22Rv1 (cell line): ENCODE measurements at regions not wholly inside any gene's neighbourhood (a gene's known extent, or its start where the extent isn't known, plus 50 kb on each side); places are given as distances from the start of the nearest gene placed in this dataset.

ENCODE experiments used
- ZFX ChIP-seq: fragments of 450-650 bp; IDR thresholded peaks from 2 replicates; pipeline ENCODE4 v1.6.1; 2017; ENCODE audit warnings: antibody characterized with exemption, borderline replicate concordance
- TF ChIP-seq, protein P1 (sequence below): fragments of 450-650 bp; IDR thresholded peaks from 2 replicates; pipeline ENCODE4 v1.5.1; 2017; ENCODE audit warnings: mild to moderate bottlenecking

DNA sequence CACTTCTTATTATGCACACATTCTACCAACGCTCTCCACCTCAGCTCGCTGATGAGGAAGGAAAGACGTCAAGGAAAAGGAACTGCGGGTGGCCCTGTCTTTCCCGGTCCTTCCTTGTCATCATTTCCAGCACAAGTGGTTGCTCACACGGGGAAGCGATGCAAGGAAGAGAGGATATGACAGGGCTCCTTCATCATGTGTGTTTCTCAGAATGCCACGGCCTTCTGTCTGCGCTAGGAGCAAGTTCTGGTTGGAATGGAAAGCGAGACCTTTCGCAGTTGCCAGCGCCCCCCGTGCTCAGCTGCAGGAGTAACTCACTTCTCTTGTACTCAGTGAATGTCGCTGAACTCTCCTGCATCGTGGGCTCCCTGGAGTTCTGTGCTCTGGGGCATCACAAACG, 191.8 kb upstream of the GLI2 start:
- TF ChIP-seq, protein P1, sequence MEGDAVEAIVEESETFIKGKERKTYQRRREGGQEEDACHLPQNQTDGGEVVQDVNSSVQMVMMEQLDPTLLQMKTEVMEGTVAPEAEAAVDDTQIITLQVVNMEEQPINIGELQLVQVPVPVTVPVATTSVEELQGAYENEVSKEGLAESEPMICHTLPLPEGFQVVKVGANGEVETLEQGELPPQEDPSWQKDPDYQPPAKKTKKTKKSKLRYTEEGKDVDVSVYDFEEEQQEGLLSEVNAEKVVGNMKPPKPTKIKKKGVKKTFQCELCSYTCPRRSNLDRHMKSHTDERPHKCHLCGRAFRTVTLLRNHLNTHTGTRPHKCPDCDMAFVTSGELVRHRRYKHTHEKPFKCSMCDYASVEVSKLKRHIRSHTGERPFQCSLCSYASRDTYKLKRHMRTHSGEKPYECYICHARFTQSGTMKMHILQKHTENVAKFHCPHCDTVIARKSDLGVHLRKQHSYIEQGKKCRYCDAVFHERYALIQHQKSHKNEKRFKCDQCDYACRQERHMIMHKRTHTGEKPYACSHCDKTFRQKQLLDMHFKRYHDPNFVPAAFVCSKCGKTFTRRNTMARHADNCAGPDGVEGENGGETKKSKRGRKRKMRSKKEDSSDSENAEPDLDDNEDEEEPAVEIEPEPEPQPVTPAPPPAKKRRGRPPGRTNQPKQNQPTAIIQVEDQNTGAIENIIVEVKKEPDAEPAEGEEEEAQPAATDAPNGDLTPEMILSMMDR = no peak
- no peak for TF ChIP-seq ZFX
